GM13976 (cell line): ENCODE measurements at regions not wholly inside any gene's neighbourhood (a gene's known extent, or its start where the extent isn't known, plus 50 kb on each side); places are given as distances from the start of the nearest gene placed in this dataset.

Source experiments
- DNase-seq: peaks from one replicate; pipeline ENCODE4 v3.0.0; 2012; ENCODE audit warnings: low spot score
- CTCF ChIP-seq: IDR thresholded peaks from 2 replicates; pipeline ENCODE4 v1.5.1; 2012; ENCODE audit warnings: borderline replicate concordance, mild to moderate bottlenecking; ENCODE audit not compliant: insufficient read depth; ENCODE audit errors: extremely low read depth, missing control alignments, control extremely low read depth
- in situ Hi-C: fragments of 300-500 bp; cut with MboI; formaldehyde crosslinking; loops from one replicate; pipeline ENCODE4 v1.12.0; 2022; ENCODE audit warnings: low sequenced_read_pairs, mixed read lengths, inconsistent platforms; ENCODE audit not compliant: unreplicated experiment

GRCh38 chr2:221973502-221973901 lies 325.3 kb downstream of the PAX3 start:
- DNase-seq = no peak
- in situ Hi-C loops = loop anchor here (25.0 kb wide), 1 partner anchor 1286 kb away; no protein-coding TSS in a partner anchor
- TF ChIP-seq CTCF = no peak

GRCh38 chr2:221972813-221973478 lies 325.9 kb downstream of the PAX3 start:
- no peak for DNase-seq
- in situ Hi-C loops = loop anchor here (25.0 kb wide), 1 partner anchor 1286 kb away; no protein-coding TSS in a partner anchor
- no peak for TF ChIP-seq CTCF

GRCh38 chr2:221970389-221970788 lies 328.4 kb downstream of the PAX3 start:
- TF ChIP-seq CTCF = no peak
- in situ Hi-C loops = loop anchor here (25.0 kb wide), 1 partner anchor 1283 kb away; no protein-coding TSS in a partner anchor
- DNase-seq = no peak

GRCh38 chr2:221969830-221970144 lies 329.0 kb downstream of the PAX3 start:
- in situ Hi-C loops = loop anchor here (25.0 kb wide), 1 partner anchor 1282 kb away; no protein-coding TSS in a partner anchor
- TF ChIP-seq CTCF = no peak
- no peak for DNase-seq

GRCh38 chr2:221969087-221969829 lies 329.5 kb downstream of the PAX3 start:
- TF ChIP-seq CTCF = no peak
- peak; percentile 34 for DNase-seq
- in situ Hi-C loops = loop anchor here (25.0 kb wide), 1 partner anchor 1282 kb away; no protein-coding TSS in a partner anchor

GRCh38 chr2:221962186-221962585 lies 336.6 kb downstream of the PAX3 start:
- no peak for DNase-seq
- no peak for TF ChIP-seq CTCF
- in situ Hi-C loops = loop anchor here (25.0 kb wide), 1 partner anchor 1275 kb away; no protein-coding TSS in a partner anchor
